ENCODE measurements at regions not wholly inside any gene's neighbourhood (a gene's known extent, or its start where the extent isn't known, plus 50 kb on each side); places are given as distances from the start of the nearest gene placed in this dataset.

GRCh38 chr14:87772854-87773253 lies 220.1 kb downstream of the GALC start:
- no peak for DNase-seq
- CTCF ChIA-PET: no interaction called here
- Histone ChIP-seq H3K27ac (ENCODE audit: low read depth in 1 of 2, low read length in 2 of 2) (no peak overlapping the region), H3K27me3 (ENCODE audit: control insufficient read depth in 1 of 2, insufficient read depth in 2 of 2, low read length in 2 of 2) (no peaks in the 10 kb centered on the region), H3K4me3 (ENCODE audit: low read length) (no peak overlapping the region), H3K4me1 (ENCODE audit: insufficient read depth, low read length) (no peaks in the 10 kb centered on the region), H3K9me3 (ENCODE audit: control insufficient read depth in 1 of 2, insufficient read depth in 1 of 2, low read length in 2 of 2) (peaks cover 0 to 4% of the 10 kb centered on the region in 2 experiments), H3K36me3 (ENCODE audit: insufficient read depth, low read length) (no peaks in the 10 kb centered on the region)
- H3K9me3 Mint-ChIP-seq: no peaks in the 10 kb centered on the region
- no peak for ATAC-seq (ENCODE audit: poor library complexity)
- TF ChIP-seq CTCF (IDR thresholded peaks at IDR 0.05): no peak
- H3K27ac Mint-ChIP-seq: no peak overlapping the region
- no peaks in the 10 kb centered on the region for H3K36me3 Mint-ChIP-seq (ENCODE audit: low read depth)
- POLR2A ChIA-PET: no interaction called here
- H3K4me1 Mint-ChIP-seq (ENCODE audit: low read depth): no peaks in the 10 kb centered on the region
- H3K27me3 Mint-ChIP-seq: no peaks in the 10 kb centered on the region
- no peak overlapping the region for H3K4me3 Mint-ChIP-seq
- intact Hi-C loops (cut with DNase I, micrococcal nuclease): no loop called here

DNA sequence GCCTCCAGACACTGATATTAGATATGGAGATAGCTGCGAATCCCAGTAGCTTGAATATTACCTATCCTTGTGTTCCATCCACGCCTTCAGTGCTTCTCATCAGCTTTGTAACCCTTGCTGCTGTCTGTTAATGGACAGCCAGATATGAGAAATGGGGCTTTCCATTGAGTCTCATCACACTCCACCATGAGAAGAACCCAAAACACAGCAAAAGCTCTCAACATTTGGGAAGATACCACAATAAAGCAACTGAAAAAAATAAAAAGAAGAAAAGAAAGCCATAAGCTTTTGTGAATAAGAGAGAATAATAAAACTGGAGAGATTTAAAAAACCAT lies 225.4 kb downstream of the GALC start:
- H3K27ac Mint-ChIP-seq: no peak overlapping the region
- no peak for DNase-seq
- ChIA-PET CTCF (no interaction called here), POLR2A (no interaction called here)
- H3K4me1 Mint-ChIP-seq (ENCODE audit: low read depth): no peaks in the 10 kb centered on the region
- ATAC-seq (ENCODE audit: poor library complexity): no peak
- no peak overlapping the region for H3K27ac ChIP-seq (ENCODE audit: low read depth in 1 of 2, low read length in 2 of 2)
- no peak overlapping the region for H3K4me3 Mint-ChIP-seq
- peaks cover 5% of the 10 kb centered on the region for H3K9me3 Mint-ChIP-seq
- intact Hi-C loops (cut with DNase I, micrococcal nuclease): no loop called here
- no peak overlapping the region for H3K4me3 ChIP-seq (ENCODE audit: low read length)
- H3K36me3 ChIP-seq (ENCODE audit: insufficient read depth, low read length): no peaks in the 10 kb centered on the region
- peaks cover 5% of the 10 kb centered on the region for H3K27me3 Mint-ChIP-seq
- no peaks in the 10 kb centered on the region for H3K27me3 ChIP-seq (ENCODE audit: control insufficient read depth in 1 of 2, insufficient read depth in 2 of 2, low read length in 2 of 2)
- H3K36me3 Mint-ChIP-seq (ENCODE audit: low read depth): no peaks in the 10 kb centered on the region
- no peak for TF ChIP-seq CTCF (IDR thresholded peaks at IDR 0.05)
- H3K4me1 ChIP-seq (ENCODE audit: insufficient read depth, low read length): no peaks in the 10 kb centered on the region
- peaks cover 0 to 4% of the 10 kb centered on the region in 2 experiments for H3K9me3 ChIP-seq (ENCODE audit: control insufficient read depth in 1 of 2, insufficient read depth in 1 of 2, low read length in 2 of 2)

DNA sequence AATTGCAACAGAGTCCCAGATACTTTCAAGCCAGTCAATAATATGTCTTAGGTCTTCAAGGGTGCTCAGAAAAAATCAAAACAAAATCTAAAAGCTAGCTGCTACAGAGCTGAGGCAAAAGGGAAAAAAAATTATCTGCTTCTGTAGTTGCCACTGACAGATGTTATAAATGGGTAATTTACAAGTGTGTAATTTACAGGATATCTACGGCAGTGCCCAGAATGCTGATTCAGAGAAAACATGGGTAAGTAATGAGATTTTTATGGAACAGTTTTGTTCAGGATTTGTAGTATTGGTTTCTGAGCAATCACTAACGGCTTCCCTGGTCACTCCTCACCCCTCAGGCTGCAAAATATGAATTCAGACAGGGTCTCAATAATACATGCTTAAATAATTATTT lies 234.1 kb downstream of the GALC start:
- ATAC-seq (ENCODE audit: poor library complexity) (no peak), DNase-seq (no peak)
- no peaks in the 10 kb centered on the region for H3K36me3 ChIP-seq (ENCODE audit: insufficient read depth, low read length)
- H3K27ac ChIP-seq (ENCODE audit: low read depth in 1 of 2, low read length in 2 of 2): no peak overlapping the region
- no peak overlapping the region for H3K4me3 ChIP-seq (ENCODE audit: low read length)
- Mint-ChIP-seq H3K9me3 (peaks cover under 1% of the 10 kb centered on the region), H3K27me3 (no peaks in the 10 kb centered on the region), H3K36me3 (ENCODE audit: low read depth) (no peaks in the 10 kb centered on the region), H3K27ac (no peak overlapping the region), H3K4me1 (ENCODE audit: low read depth) (no peaks in the 10 kb centered on the region), H3K4me3 (no peak overlapping the region)
- ChIA-PET CTCF (no interaction called here), POLR2A (no interaction called here)
- no peak for TF ChIP-seq CTCF (IDR thresholded peaks at IDR 0.05)
- H3K4me1 ChIP-seq (ENCODE audit: insufficient read depth, low read length): no peaks in the 10 kb centered on the region
- no peaks in the 10 kb centered on the region for H3K27me3 ChIP-seq (ENCODE audit: control insufficient read depth in 1 of 2, insufficient read depth in 2 of 2, low read length in 2 of 2)
- intact Hi-C loops (cut with DNase I, micrococcal nuclease): no loop called here
- H3K9me3 ChIP-seq (ENCODE audit: control insufficient read depth in 1 of 2, insufficient read depth in 1 of 2, low read length in 2 of 2): no peaks in the 10 kb centered on the region
